Skeletal muscle tissue (tissue), 3 donors: ENCODE measurements at regions not wholly inside any gene's neighbourhood (a gene's known extent, or its start where the extent isn't known, plus 50 kb on each side); places are given as distances from the start of the nearest gene placed in this dataset.
"Not testable (repeated sequence)": the region's sequence is repeated elsewhere in the genome, so short reads cannot be mapped to it uniquely, and the experiment has no call there.

Experiments used
- H3K27ac ChIP-seq: one replicate; pipeline ENCODE4 v1.7.0; 2013; ENCODE audit warnings: mild to moderate bottlenecking, low read depth, low read length, inconsistent platforms
- H3K27me3 ChIP-seq, 3 donors: one replicate each; pipeline ENCODE4 v1.7.0; 2013; ENCODE audit warnings: low read length in 3 of 3; ENCODE audit not compliant: control insufficient read depth in 3 of 3, insufficient read depth in 3 of 3
- H3K36me3 ChIP-seq, 3 donors: one replicate each; pipeline ENCODE4 v1.7.0; 2013; ENCODE audit warnings: low read length in 3 of 3; ENCODE audit not compliant: control insufficient read depth in 3 of 3, insufficient read depth in 3 of 3
- H3K4me1 ChIP-seq, 3 donors: one replicate each; pipeline ENCODE4 v1.7.0; 2013; ENCODE audit warnings: low read length in 3 of 3, mild to moderate bottlenecking in 3 of 3; ENCODE audit not compliant: control insufficient read depth in 3 of 3, insufficient read depth in 3 of 3
- H3K4me3 ChIP-seq, 3 donors: one replicate each; pipeline ENCODE4 v1.7.0; 2013; ENCODE audit warnings: low read length in 3 of 3
- H3K9ac ChIP-seq, 3 donors: one replicate each; pipeline ENCODE4 v1.7.0; 2013; ENCODE audit warnings: low read length in 3 of 3, mild to moderate bottlenecking in 3 of 3, moderate library complexity in 2 of 3, low read depth in 1 of 3
- H3K9me3 ChIP-seq, 3 donors: one replicate each; pipeline ENCODE4 v1.7.0; 2013; ENCODE audit warnings: low read length in 3 of 3; ENCODE audit not compliant: control insufficient read depth in 3 of 3
- donor health status: Osteomylitis.

GRCh38 chr9:124164811-124165210 is 92.9 kb upstream of the NEK6 start:
- H3K9ac ChIP-seq: no peak overlapping the region
- no peak overlapping the region for H3K4me3 ChIP-seq
- H3K36me3 ChIP-seq: no peaks in the 10 kb centered on the region
- no peak overlapping the region for H3K27ac ChIP-seq
- H3K4me1 ChIP-seq: peaks cover 3 to 9% (median 5%) of the 10 kb centered on the region in 3 donors
- no peaks in the 10 kb centered on the region for H3K9me3 ChIP-seq
- H3K27me3 ChIP-seq: no peaks in the 10 kb centered on the region

DNA sequence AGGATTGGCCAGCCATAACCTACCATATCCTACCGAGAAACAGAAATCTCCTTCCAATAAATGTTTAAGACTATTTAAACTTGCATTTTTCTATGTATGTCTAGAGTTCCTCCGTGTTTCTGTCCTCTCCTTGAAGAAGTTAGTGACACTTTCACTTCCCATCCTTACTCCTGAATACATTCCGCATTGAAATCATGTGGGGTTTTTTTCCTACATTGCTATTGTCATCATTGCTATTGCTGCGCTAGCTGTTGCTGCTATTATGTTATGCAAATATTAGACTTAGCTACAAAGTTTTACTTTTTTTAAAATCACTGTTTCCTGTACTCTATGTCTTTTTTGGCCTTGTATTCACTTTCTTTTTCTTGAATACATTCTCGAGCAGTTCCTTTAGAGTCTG is 83.3 kb upstream of the NEK6 start:
- Histone ChIP-seq H3K27me3 (peaks cover 0 to 6% (median 0%) of the 10 kb centered on the region in 3 donors), H3K36me3 (no peaks in the 10 kb centered on the region), H3K4me3 (no peak overlapping the region), H3K27ac (no peak overlapping the region), H3K4me1 (no peaks in the 10 kb centered on the region), H3K9ac (no peak overlapping the region), H3K9me3 (no peaks in the 10 kb centered on the region)

DNA sequence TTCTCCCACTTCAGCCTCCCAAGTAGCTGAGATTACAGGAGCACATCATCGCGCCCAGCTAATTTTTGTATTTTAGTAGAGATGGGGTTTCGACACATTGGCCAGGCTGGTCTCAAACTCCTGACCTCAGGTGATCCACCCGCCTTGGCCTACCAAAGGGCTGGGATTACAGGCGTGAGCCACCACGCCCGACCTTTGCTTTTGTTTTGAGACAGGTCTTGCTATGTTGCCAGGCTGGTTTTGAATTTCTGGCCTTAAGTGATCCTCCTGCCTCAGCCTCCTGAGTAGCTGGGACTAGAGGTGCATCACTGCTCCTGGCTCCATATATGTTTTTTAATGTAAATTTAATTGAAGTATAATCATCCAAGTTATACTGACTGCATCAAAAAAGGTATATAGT is 80.2 kb upstream of the NEK6 start:
- not testable (repeated sequence) for H3K4me1 ChIP-seq
- peaks cover 4 to 25% (median 4%) of the 10 kb centered on the region in 3 donors for H3K27me3 ChIP-seq

GRCh38 chr9:124179196-124180071 is 78.3 kb upstream of the NEK6 start:
- Histone ChIP-seq H3K9ac (no peak overlapping the region), H3K36me3 (no peaks in the 10 kb centered on the region), H3K27me3 (peaks cover 4 to 27% (median 7%) of the 10 kb centered on the region in 3 donors), H3K4me3 (no peak overlapping the region), H3K9me3 (peaks cover 0 to 3% (median 0%) of the 10 kb centered on the region in 3 donors), H3K4me1 (no peaks in the 10 kb centered on the region), H3K27ac (no peak overlapping the region)

More for the DNA sequence above, 80.2 kb upstream of the NEK6 start:
- not testable (repeated sequence) for H3K36me3 ChIP-seq, H3K9me3 ChIP-seq, H3K27ac ChIP-seq, H3K9ac ChIP-seq, H3K4me3 ChIP-seq

- Histone ChIP-seq H3K27me3 (peaks cover 4 to 27% (median 7%) of the 10 kb centered on the region in 3 donors), H3K4me1 (no peaks in the 10 kb centered on the region), H3K9ac (no peak overlapping the region), H3K4me3 (no peak overlapping the region), H3K9me3 (peaks cover 0 to 3% (median 0%) of the 10 kb centered on the region in 3 donors), H3K27ac (no peak overlapping the region), H3K36me3 (no peaks in the 10 kb centered on the region)
Observed at GRCh38 chr9:124180557-124180956, 77.2 kb upstream of the NEK6 start.

GRCh38 chr9:124182741-124183140 is 75.0 kb upstream of the NEK6 start:
- no peak overlapping the region for H3K4me3 ChIP-seq
- H3K27me3 ChIP-seq: peaks cover 4 to 27% (median 7%) of the 10 kb centered on the region in 3 donors

GRCh38 chr9:124183772-124184171 is 74.0 kb upstream of the NEK6 start:
- Histone ChIP-seq H3K27me3 (peaks cover 5 to 27% (median 7%) of the 10 kb centered on the region in 3 donors), H3K9ac (no peak overlapping the region), H3K4me1 (no peaks in the 10 kb centered on the region), H3K27ac (no peak overlapping the region), H3K9me3 (peaks cover 0 to 3% (median 0%) of the 10 kb centered on the region in 3 donors), H3K36me3 (no peaks in the 10 kb centered on the region), H3K4me3 (no peak overlapping the region)

More at GRCh38 chr9:124182741-124183140, 75.0 kb upstream of the NEK6 start:
- Histone ChIP-seq H3K27ac (no peak overlapping the region), H3K4me1 (no peaks in the 10 kb centered on the region), H3K9me3 (peaks cover 0 to 3% (median 0%) of the 10 kb centered on the region in 3 donors), H3K9ac (no peak overlapping the region), H3K36me3 (no peaks in the 10 kb centered on the region)

DNA sequence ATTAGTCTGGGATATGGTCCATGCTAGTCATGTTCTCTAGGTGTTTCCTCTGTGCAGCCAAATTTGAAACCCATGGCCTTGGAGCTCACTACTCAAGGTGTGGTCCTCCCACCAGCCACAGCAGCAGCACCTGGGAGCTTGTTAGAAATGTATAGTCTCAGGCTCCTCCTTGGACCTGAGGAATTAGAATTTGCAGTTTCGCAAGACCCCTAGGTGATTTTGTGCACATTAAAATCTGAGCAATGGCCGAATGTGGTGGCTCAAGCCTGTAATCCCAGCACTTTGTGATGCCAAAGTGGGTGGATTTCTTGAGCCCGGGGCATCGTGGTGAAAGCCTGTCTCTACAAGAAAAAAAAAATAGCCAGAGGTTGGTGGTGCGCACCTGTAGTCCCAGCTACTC is 72.3 kb upstream of the NEK6 start:
- no peaks in the 10 kb centered on the region for H3K36me3 ChIP-seq
- H3K27ac ChIP-seq: no peak overlapping the region
- peaks cover 7 to 18% (median 7%) of the 10 kb centered on the region in 3 donors for H3K27me3 ChIP-seq
- H3K9me3 ChIP-seq: peaks cover 0 to 3% (median 0%) of the 10 kb centered on the region in 3 donors
- H3K9ac ChIP-seq: no peak overlapping the region
- H3K4me1 ChIP-seq: no peaks in the 10 kb centered on the region
- no peak overlapping the region for H3K4me3 ChIP-seq

DNA sequence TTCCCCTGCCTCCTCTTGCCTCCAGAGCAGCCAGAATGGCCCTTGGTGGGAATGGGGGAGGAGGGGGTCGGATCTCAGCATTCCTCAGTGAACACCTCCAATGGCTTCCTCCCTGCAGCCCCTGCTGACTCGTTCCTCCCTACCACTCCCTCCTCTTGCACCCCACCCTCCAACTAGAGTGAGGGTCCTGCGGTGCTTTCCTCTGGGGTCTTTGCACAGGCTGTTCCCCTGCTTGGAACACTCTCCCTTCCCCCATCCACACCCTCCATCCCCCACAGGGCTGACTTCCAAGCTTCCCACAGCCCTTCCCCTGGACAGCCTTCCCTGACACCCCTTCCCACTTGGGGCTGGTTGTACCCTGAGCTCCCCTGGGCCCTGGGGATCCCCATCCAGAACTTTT is 70.4 kb upstream of the NEK6 start:
- no peaks in the 10 kb centered on the region for H3K4me1 ChIP-seq
- H3K27me3 ChIP-seq: peaks cover 2 to 3% (median 3%) of the 10 kb centered on the region in 3 donors
- H3K27ac ChIP-seq: no peak overlapping the region
- H3K36me3 ChIP-seq: no peaks in the 10 kb centered on the region
- H3K4me3 ChIP-seq: no peak overlapping the region
- H3K9me3 ChIP-seq: peaks cover 0 to 3% (median 0%) of the 10 kb centered on the region in 3 donors
- no peak overlapping the region for H3K9ac ChIP-seq

GRCh38 chr9:124188331-124189110 is 69.2 kb upstream of the NEK6 start:
- Histone ChIP-seq H3K4me3 (no peak overlapping the region), H3K36me3 (no peaks in the 10 kb centered on the region), H3K9me3 (peaks cover 0 to 3% (median 0%) of the 10 kb centered on the region in 3 donors), H3K27me3 (peaks cover 0 to 3% (median 3%) of the 10 kb centered on the region in 3 donors), H3K4me1 (no peaks in the 10 kb centered on the region), H3K27ac (no peak overlapping the region), H3K9ac (no peak overlapping the region)
